GM23338 (cell line): ENCODE measurements at regions not wholly inside any gene's neighbourhood (a gene's known extent, or its start where the extent isn't known, plus 50 kb on each side); places are given as distances from the start of the nearest gene placed in this dataset.

Source experiments
- CTCF ChIP-seq, 2 experiments: fragments of 200-600 bp in 1 of 2; sonication (generic) in 1 of 2; conservative IDR thresholded peaks; 2 replicates each; pipeline versions ENCODE4 v1.5.1 to v1.6.1; 2016 to 2017; ENCODE audit warnings: antibody characterized with exemption in 2 of 2, low read depth in 2 of 2, mild to moderate bottlenecking in 2 of 2, moderate library complexity in 1 of 2
- EZH2 ChIP-seq: fragments of 200-600 bp; sonication (generic); IDR thresholded peaks from one replicate; pipeline ENCODE4 v1.8.0; 2017; ENCODE audit warnings: antibody characterized with exemption, mild to moderate bottlenecking, low read depth; ENCODE audit not compliant: unreplicated experiment
- EZH2phosphoT487 ChIP-seq: fragments of 200-600 bp; sonication (generic); IDR thresholded peaks from one replicate; pipeline ENCODE4 v1.8.1; 2018; ENCODE audit warnings: antibody characterized with exemption; ENCODE audit not compliant: unreplicated experiment
- POLR2AphosphoS5 ChIP-seq: IDR thresholded peaks from 2 replicates; pipeline ENCODE4 v1.6.1; 2016; ENCODE audit warnings: antibody characterized with exemption, low read depth
- REST ChIP-seq: IDR thresholded peaks from one replicate; pipeline ENCODE4 v1.6.1; 2018; ENCODE audit warnings: antibody characterized with exemption; ENCODE audit not compliant: unreplicated experiment
- ZNF331 ChIP-seq: fragments of 250-450 bp; sonication (Bioruptor Pico); IDR thresholded peaks from 2 replicates; pipeline ENCODE4 v1.5.0; 2020; ENCODE audit warnings: low read depth, mild to moderate bottlenecking, moderate library complexity

- no peak for TF ChIP-seq CTCF (conservative IDR thresholded peaks at IDR 0.05; ENCODE audit: low read depth in 2 of 2)
- TF ChIP-seq POLR2AphosphoS5, result no peak
- TF ChIP-seq EZH2, result no peak
- TF ChIP-seq REST, result no peak
- no peak for TF ChIP-seq EZH2phosphoT487
- no peak for TF ChIP-seq ZNF331 (CRISPR knock-in tag)
Observed at GRCh38 chr13:107811233-107812013, 403.9 kb downstream of the LIG4 start.
